Activated naive CD8-positive, alpha-beta T cell treated with anti-CD3 and anti-CD28 coated beads, Interleukin-2, amount 50 U/mL, for 24 hours (primary cell): ENCODE measurements at regions not wholly inside any gene's neighbourhood (a gene's known extent, or its start where the extent isn't known, plus 50 kb on each side); places are given as distances from the start of the nearest gene placed in this dataset.

Source experiments
- ATAC-seq: fragments of 150-1000 bp; cut with Tn5 transposase; one replicate; pipeline ENCODE4 v1.10.0; 2021
- DNase-seq: peaks from one replicate; pipeline ENCODE4 v3.0.0; 2021
- H3K27ac Mint-ChIP-seq: one replicate; pipeline ENCODE4 v1.8.0; 2021; ENCODE audit warnings: mild to moderate bottlenecking, mixed read lengths
- H3K27me3 Mint-ChIP-seq: one replicate; pipeline ENCODE4 v1.8.0; 2021; ENCODE audit warnings: mixed read lengths
- H3K36me3 Mint-ChIP-seq: one replicate; pipeline ENCODE4 v1.8.0; 2021; ENCODE audit warnings: low read depth, mixed read lengths
- H3K4me1 Mint-ChIP-seq: one replicate; pipeline ENCODE4 v1.8.0; 2021; ENCODE audit warnings: mixed read lengths
- H3K4me3 Mint-ChIP-seq: one replicate; pipeline ENCODE4 v1.8.0; 2021; ENCODE audit warnings: mild to moderate bottlenecking, moderate library complexity, mixed read lengths
- H3K9me3 Mint-ChIP-seq: one replicate; pipeline ENCODE4 v1.8.0; 2021; ENCODE audit warnings: mixed read lengths

GRCh38 chr2:234691968-234692955, 195.4 kb upstream of the ARL4C start:
- DNase-seq (no peak), ATAC-seq (no peak)
- Mint-ChIP-seq H3K36me3 (no peaks in the 10 kb centered on the region), H3K27me3 (peaks cover 13% of the 10 kb centered on the region), H3K4me1 (peaks cover 16% of the 10 kb centered on the region), H3K27ac (no peak overlapping the region), H3K9me3 (peaks cover 13% of the 10 kb centered on the region), H3K4me3 (no peak overlapping the region)

GRCh38 chr2:234691214-234691575, 194.3 kb upstream of the ARL4C start:
- H3K9me3 Mint-ChIP-seq, result peaks cover 7% of the 10 kb centered on the region
- H3K4me3 Mint-ChIP-seq, result no peak overlapping the region
- no peak overlapping the region for H3K27ac Mint-ChIP-seq
- DNase-seq, result no peak
- no peak for ATAC-seq
- H3K36me3 Mint-ChIP-seq, result no peaks in the 10 kb centered on the region
- H3K27me3 Mint-ChIP-seq, result peaks cover 13% of the 10 kb centered on the region
- H3K4me1 Mint-ChIP-seq, result peaks cover 16% of the 10 kb centered on the region

GRCh38 chr2:234690569-234691213, 193.8 kb upstream of the ARL4C start:
- H3K4me1 Mint-ChIP-seq, result peaks cover 16% of the 10 kb centered on the region
- no peak overlapping the region for H3K4me3 Mint-ChIP-seq
- H3K27me3 Mint-ChIP-seq, result peaks cover 15% of the 10 kb centered on the region
- no peak overlapping the region for H3K27ac Mint-ChIP-seq
- DNase-seq (no peak), ATAC-seq (no peak)
- H3K9me3 Mint-ChIP-seq, result peaks cover 3% of the 10 kb centered on the region
- no peaks in the 10 kb centered on the region for H3K36me3 Mint-ChIP-seq

GRCh38 chr2:234689911-234690379, 193.1 kb upstream of the ARL4C start:
- H3K9me3 Mint-ChIP-seq, result no peaks in the 10 kb centered on the region
- H3K4me1 Mint-ChIP-seq, result peaks cover 16% of the 10 kb centered on the region
- ATAC-seq (no peak), DNase-seq (no peak)
- H3K27me3 Mint-ChIP-seq, result peaks cover 15% of the 10 kb centered on the region
- H3K27ac Mint-ChIP-seq, result no peak overlapping the region
- H3K36me3 Mint-ChIP-seq, result no peaks in the 10 kb centered on the region
- no peak overlapping the region for H3K4me3 Mint-ChIP-seq

GRCh38 chr2:234687718-234688475, 191.0 kb upstream of the ARL4C start:
- DNase-seq (no peak), ATAC-seq (no peak)
- Mint-ChIP-seq H3K27me3 (peaks cover 13% of the 10 kb centered on the region), H3K4me1 (no peaks in the 10 kb centered on the region), H3K9me3 (no peaks in the 10 kb centered on the region), H3K36me3 (no peaks in the 10 kb centered on the region), H3K4me3 (no peak overlapping the region), H3K27ac (no peak overlapping the region)

- DNase-seq (no peak), ATAC-seq (no peak)
- H3K4me3 Mint-ChIP-seq, result no peak overlapping the region
- peaks cover 2% of the 10 kb centered on the region for H3K36me3 Mint-ChIP-seq
- no peaks in the 10 kb centered on the region for H3K4me1 Mint-ChIP-seq
- H3K27ac Mint-ChIP-seq, result no peak overlapping the region
- peaks cover 11% of the 10 kb centered on the region for H3K27me3 Mint-ChIP-seq
- no peaks in the 10 kb centered on the region for H3K9me3 Mint-ChIP-seq
Measured at GRCh38 chr2:234686088-234686890, 189.4 kb upstream of the ARL4C start.

- Mint-ChIP-seq H3K4me1 (no peaks in the 10 kb centered on the region), H3K9me3 (no peaks in the 10 kb centered on the region), H3K36me3 (peaks cover 2% of the 10 kb centered on the region), H3K27me3 (peaks cover 8% of the 10 kb centered on the region), H3K27ac (no peak overlapping the region), H3K4me3 (no peak overlapping the region)
- DNase-seq (no peak), ATAC-seq (no peak)
Measured at GRCh38 chr2:234684466-234684865, 187.6 kb upstream of the ARL4C start.

- Mint-ChIP-seq H3K27me3 (peaks cover 7% of the 10 kb centered on the region), H3K9me3 (no peaks in the 10 kb centered on the region), H3K4me1 (no peaks in the 10 kb centered on the region), H3K36me3 (peaks cover 2% of the 10 kb centered on the region), H3K27ac (no peak overlapping the region), H3K4me3 (no peak overlapping the region)
- ATAC-seq, result no peak
- DNase-seq, result no peak
Measured at GRCh38 chr2:234683950-234684349, 187.1 kb upstream of the ARL4C start.

- peaks cover 2% of the 10 kb centered on the region for H3K36me3 Mint-ChIP-seq
- no peaks in the 10 kb centered on the region for H3K9me3 Mint-ChIP-seq
- DNase-seq, result no peak
- no peak overlapping the region for H3K4me3 Mint-ChIP-seq
- H3K27ac Mint-ChIP-seq, result no peak overlapping the region
- peaks cover 5% of the 10 kb centered on the region for H3K27me3 Mint-ChIP-seq
- no peak for ATAC-seq
- no peaks in the 10 kb centered on the region for H3K4me1 Mint-ChIP-seq
Measured at GRCh38 chr2:234682492-234683228, 185.8 kb upstream of the ARL4C start.

- DNase-seq (no peak), ATAC-seq (no peak)
- Mint-ChIP-seq H3K4me1 (no peaks in the 10 kb centered on the region), H3K4me3 (no peak overlapping the region), H3K9me3 (no peaks in the 10 kb centered on the region), H3K36me3 (peaks cover 2% of the 10 kb centered on the region), H3K27ac (no peak overlapping the region), H3K27me3 (peaks cover 5% of the 10 kb centered on the region)
Measured at GRCh38 chr2:234680688-234681619, 184.1 kb upstream of the ARL4C start.

- no peak for DNase-seq
- peaks cover 2% of the 10 kb centered on the region for H3K36me3 Mint-ChIP-seq
Measured at GRCh38 chr2:234679741-234680687, 183.1 kb upstream of the ARL4C start.

GRCh38 chr2:234679301-234679740, 182.4 kb upstream of the ARL4C start:
- H3K9me3 Mint-ChIP-seq, result no peaks in the 10 kb centered on the region
- H3K4me3 Mint-ChIP-seq, result no peak overlapping the region

More at GRCh38 chr2:234679741-234680687, 183.1 kb upstream of the ARL4C start:
- Mint-ChIP-seq H3K9me3 (no peaks in the 10 kb centered on the region), H3K27me3 (peaks cover 3% of the 10 kb centered on the region), H3K4me1 (no peaks in the 10 kb centered on the region), H3K27ac (no peak overlapping the region), H3K4me3 (no peak overlapping the region)
- ATAC-seq, result no peak

More at GRCh38 chr2:234679301-234679740, 182.4 kb upstream of the ARL4C start:
- Mint-ChIP-seq H3K27ac (no peak overlapping the region), H3K4me1 (no peaks in the 10 kb centered on the region), H3K36me3 (peaks cover 2% of the 10 kb centered on the region), H3K27me3 (peaks cover 3% of the 10 kb centered on the region)
- DNase-seq (no peak), ATAC-seq (no peak)
